ENCODE measurements at regions not wholly inside any gene's neighbourhood (a gene's known extent, or its start where the extent isn't known, plus 50 kb on each side); places are given as distances from the start of the nearest gene placed in this dataset.

DNA sequence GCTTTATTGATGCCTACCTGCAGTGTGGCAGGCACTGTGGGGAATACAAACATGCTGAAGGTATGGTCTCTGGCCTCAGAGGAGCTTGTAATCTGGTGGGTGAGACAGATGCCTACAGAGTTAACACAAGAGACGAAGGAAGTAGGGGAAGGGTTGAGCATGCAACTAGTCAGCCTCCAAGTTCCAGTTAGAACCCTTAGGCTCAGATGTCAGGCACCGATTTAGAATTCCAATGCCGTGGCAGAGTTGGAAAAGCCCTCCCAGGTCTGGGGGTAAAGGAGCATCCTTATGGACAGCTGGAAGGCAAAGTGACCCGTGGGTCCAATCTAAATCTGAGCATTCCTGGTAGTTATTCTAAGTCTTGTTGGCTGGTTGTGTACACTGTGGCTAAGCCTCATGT lies 132.9 kb upstream of the GJB5 start:
- H4K8ac ChIP-seq (ENCODE audit: low read depth, low read length), result no peak overlapping the region
- H2BK5ac ChIP-seq (ENCODE audit: low read depth, low read length, poor library complexity), result no peak overlapping the region
- DNase-seq, result peak; percentile 83 to 89
- no peaks in the 10 kb centered on the region for H3K9me3 ChIP-seq (ENCODE audit: insufficient read depth, low read depth, low read length)
- H2BK120ac ChIP-seq (ENCODE audit: insufficient read depth, low read length, poor library complexity), result no peak overlapping the region
- no peak overlapping the region for H3K4ac ChIP-seq (ENCODE audit: low read depth, low read length)
- no peaks in the 10 kb centered on the region for H3K79me2 ChIP-seq (ENCODE audit: control insufficient read depth, insufficient read depth, low read length, poor library complexity)
- no peak overlapping the region for H3K4me3 ChIP-seq (ENCODE audit: low read depth, low read length)
- no peaks in the 10 kb centered on the region for H3K36me3 ChIP-seq (ENCODE audit: control insufficient read depth in 1 of 2, insufficient read depth in 2 of 2, low read length in 2 of 2)
- H3K18ac ChIP-seq (ENCODE audit: low read length), result no peak overlapping the region
- no peak overlapping the region for H2AK5ac ChIP-seq (ENCODE audit: low read length)
- no peak overlapping the region for H3K27ac ChIP-seq (ENCODE audit: low read depth, low read length)
- H3K4me2 ChIP-seq (ENCODE audit: low read length), result no peak overlapping the region
- no peak overlapping the region for H3K23ac ChIP-seq (ENCODE audit: low read length)
- H3K27me3 ChIP-seq (ENCODE audit: insufficient read depth, low read length), result no peaks in the 10 kb centered on the region
- H2BK12ac ChIP-seq (ENCODE audit: low read length), result no peak overlapping the region
- H4K12ac ChIP-seq (ENCODE audit: low read depth, low read length), result no peak overlapping the region
- WGBS (ENCODE audit: extremely low coverage, insufficient coverage, insufficient read length), result no CpG with 5 or more reads among the region's 4 CpGs
- H2AFZ ChIP-seq (ENCODE audit: insufficient read depth, low read length, poor library complexity), result no peak overlapping the region
- no peak overlapping the region for H3K14ac ChIP-seq (ENCODE audit: low read length)
- H3K9ac ChIP-seq (ENCODE audit: low read length), result no peak overlapping the region
- no peaks in the 10 kb centered on the region for H3K79me1 ChIP-seq (ENCODE audit: low read length)
- no peaks in the 10 kb centered on the region for H3K4me1 ChIP-seq (ENCODE audit: control insufficient read depth in 1 of 2, insufficient read depth in 2 of 2, low read length in 2 of 2)
- no peak overlapping the region for H4K91ac ChIP-seq (ENCODE audit: low read depth, low read length)

- no peak overlapping the region for H3K14ac ChIP-seq (ENCODE audit: low read length)
- no peaks in the 10 kb centered on the region for H3K36me3 ChIP-seq (ENCODE audit: control insufficient read depth in 1 of 2, insufficient read depth in 2 of 2, low read length in 2 of 2)
- H3K4me3 ChIP-seq (ENCODE audit: low read depth, low read length), result no peak overlapping the region
- no peaks in the 10 kb centered on the region for H3K79me1 ChIP-seq (ENCODE audit: low read length)
- H3K4ac ChIP-seq (ENCODE audit: low read depth, low read length), result no peak overlapping the region
- H3K9ac ChIP-seq (ENCODE audit: low read length), result no peak overlapping the region
- no peaks in the 10 kb centered on the region for H3K27me3 ChIP-seq (ENCODE audit: insufficient read depth, low read length)
- no peak overlapping the region for H3K23ac ChIP-seq (ENCODE audit: low read length)
- no peaks in the 10 kb centered on the region for H3K79me2 ChIP-seq (ENCODE audit: control insufficient read depth, insufficient read depth, low read length, poor library complexity)
- H2AK5ac ChIP-seq (ENCODE audit: low read length), result no peak overlapping the region
- no peak overlapping the region for H3K18ac ChIP-seq (ENCODE audit: low read length)
- H3K27ac ChIP-seq (ENCODE audit: low read depth, low read length), result no peak overlapping the region
- H2BK5ac ChIP-seq (ENCODE audit: low read depth, low read length, poor library complexity), result no peak overlapping the region
- H4K8ac ChIP-seq (ENCODE audit: low read depth, low read length), result no peak overlapping the region
- H2BK12ac ChIP-seq (ENCODE audit: low read length), result no peak overlapping the region
- no peaks in the 10 kb centered on the region for H3K9me3 ChIP-seq (ENCODE audit: insufficient read depth, low read depth, low read length)
- no peaks in the 10 kb centered on the region for H3K4me1 ChIP-seq (ENCODE audit: control insufficient read depth in 1 of 2, insufficient read depth in 2 of 2, low read length in 2 of 2)
- no peak overlapping the region for H2BK120ac ChIP-seq (ENCODE audit: insufficient read depth, low read length, poor library complexity)
- no peak overlapping the region for H4K12ac ChIP-seq (ENCODE audit: low read depth, low read length)
- WGBS (ENCODE audit: extremely low coverage, insufficient coverage, insufficient read length), result no CpG with 5 or more reads among the region's 6 CpGs
- no peak for DNase-seq
- no peak overlapping the region for H4K91ac ChIP-seq (ENCODE audit: low read depth, low read length)
- no peak overlapping the region for H2AFZ ChIP-seq (ENCODE audit: insufficient read depth, low read length, poor library complexity)
- no peak overlapping the region for H3K4me2 ChIP-seq (ENCODE audit: low read length)
These were observed 129.3 kb upstream of the GJB5 start for GRCh38 chr1:34625521-34626015.

- Histone ChIP-seq H4K91ac (ENCODE audit: low read depth, low read length) (no peak overlapping the region), H3K4ac (ENCODE audit: low read depth, low read length) (no peak overlapping the region), H2BK120ac (ENCODE audit: insufficient read depth, low read length, poor library complexity) (no peak overlapping the region), H3K9ac (ENCODE audit: low read length) (no peak overlapping the region), H2AFZ (ENCODE audit: insufficient read depth, low read length, poor library complexity) (no peak overlapping the region), H3K4me3 (ENCODE audit: low read depth, low read length) (no peak overlapping the region), H3K79me1 (ENCODE audit: low read length) (no peaks in the 10 kb centered on the region), H3K9me3 (ENCODE audit: insufficient read depth, low read depth, low read length) (no peaks in the 10 kb centered on the region), H4K12ac (ENCODE audit: low read depth, low read length) (no peak overlapping the region), H3K18ac (ENCODE audit: low read length) (no peak overlapping the region), H3K14ac (ENCODE audit: low read length) (no peak overlapping the region), H3K27me3 (ENCODE audit: insufficient read depth, low read length) (no peaks in the 10 kb centered on the region), H3K27ac (ENCODE audit: low read depth, low read length) (no peak overlapping the region), H2BK5ac (ENCODE audit: low read depth, low read length, poor library complexity) (no peak overlapping the region), H3K79me2 (ENCODE audit: control insufficient read depth, insufficient read depth, low read length, poor library complexity) (no peaks in the 10 kb centered on the region), H3K4me1 (ENCODE audit: control insufficient read depth in 1 of 2, insufficient read depth in 2 of 2, low read length in 2 of 2) (no peaks in the 10 kb centered on the region), H4K8ac (ENCODE audit: low read depth, low read length) (no peak overlapping the region), H3K23ac (ENCODE audit: low read length) (no peak overlapping the region), H2AK5ac (ENCODE audit: low read length) (no peak overlapping the region), H2BK12ac (ENCODE audit: low read length) (no peak overlapping the region), H3K36me3 (ENCODE audit: control insufficient read depth in 1 of 2, insufficient read depth in 2 of 2, low read length in 2 of 2) (no peaks in the 10 kb centered on the region), H3K4me2 (ENCODE audit: low read length) (no peak overlapping the region)
- WGBS (ENCODE audit: extremely low coverage, insufficient coverage, insufficient read length), result no CpG with 5 or more reads among the region's 10 CpGs
- DNase-seq, result no peak
These were observed 127.2 kb upstream of the GJB5 start for GRCh38 chr1:34627465-34628240.

DNA sequence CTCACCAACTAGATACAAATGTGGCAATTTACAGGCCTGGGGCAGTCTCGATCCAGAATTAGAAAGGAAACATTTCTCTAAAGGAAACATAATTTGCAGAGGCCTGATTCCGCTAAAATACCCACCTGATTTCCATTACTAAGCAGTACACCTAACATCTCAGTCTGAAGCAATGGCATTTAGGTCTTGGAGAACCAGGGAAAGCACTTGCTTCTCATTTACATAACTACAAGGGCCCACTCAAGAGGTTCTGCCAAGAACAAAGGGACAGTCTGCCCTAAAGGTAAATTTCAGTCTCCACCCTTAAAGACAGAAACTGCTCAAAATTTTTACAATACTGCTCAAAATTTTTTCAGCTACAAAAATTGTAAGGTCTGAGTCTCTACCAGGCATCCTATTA lies 123.7 kb upstream of the GJB5 start:
- no peak overlapping the region for H3K18ac ChIP-seq (ENCODE audit: low read length)
- H3K27me3 ChIP-seq (ENCODE audit: insufficient read depth, low read length), result no peaks in the 10 kb centered on the region
- no peaks in the 10 kb centered on the region for H3K9me3 ChIP-seq (ENCODE audit: insufficient read depth, low read depth, low read length)
- no peaks in the 10 kb centered on the region for H3K79me1 ChIP-seq (ENCODE audit: low read length)
- H2AFZ ChIP-seq (ENCODE audit: insufficient read depth, low read length, poor library complexity), result no peak overlapping the region
- H3K27ac ChIP-seq (ENCODE audit: low read depth, low read length), result no peak overlapping the region
- no peak overlapping the region for H3K14ac ChIP-seq (ENCODE audit: low read length)
- no peak overlapping the region for H4K91ac ChIP-seq (ENCODE audit: low read depth, low read length)
- H2BK120ac ChIP-seq (ENCODE audit: insufficient read depth, low read length, poor library complexity), result no peak overlapping the region
- no peak overlapping the region for H3K23ac ChIP-seq (ENCODE audit: low read length)
- no CpG with 5 or more reads among the region's 2 CpGs for WGBS (ENCODE audit: extremely low coverage, insufficient coverage, insufficient read length)
- no peak overlapping the region for H3K9ac ChIP-seq (ENCODE audit: low read length)
- H3K4me3 ChIP-seq (ENCODE audit: low read depth, low read length), result no peak overlapping the region
- no peak overlapping the region for H2BK5ac ChIP-seq (ENCODE audit: low read depth, low read length, poor library complexity)
- H2AK5ac ChIP-seq (ENCODE audit: low read length), result no peak overlapping the region
- H3K36me3 ChIP-seq (ENCODE audit: control insufficient read depth in 1 of 2, insufficient read depth in 2 of 2, low read length in 2 of 2), result no peaks in the 10 kb centered on the region
- no peak overlapping the region for H4K8ac ChIP-seq (ENCODE audit: low read depth, low read length)
- H2BK12ac ChIP-seq (ENCODE audit: low read length), result no peak overlapping the region
- no peaks in the 10 kb centered on the region for H3K4me1 ChIP-seq (ENCODE audit: control insufficient read depth in 1 of 2, insufficient read depth in 2 of 2, low read length in 2 of 2)
- no peaks in the 10 kb centered on the region for H3K79me2 ChIP-seq (ENCODE audit: control insufficient read depth, insufficient read depth, low read length, poor library complexity)
- H3K4me2 ChIP-seq (ENCODE audit: low read length), result no peak overlapping the region
- no peak overlapping the region for H3K4ac ChIP-seq (ENCODE audit: low read depth, low read length)
- H4K12ac ChIP-seq (ENCODE audit: low read depth, low read length), result no peak overlapping the region
- DNase-seq, result no peak
